HCT116 (cell line): ENCODE measurements at regions not wholly inside any gene's neighbourhood (a gene's known extent, or its start where the extent isn't known, plus 50 kb on each side); places are given as distances from the start of the nearest gene placed in this dataset.

Experiments
- CEBPB ChIP-seq: IDR thresholded peaks from 2 replicates; pipeline ENCODE4 v1.6.1; 2012; ENCODE audit warnings: low read depth
- CTCF ChIP-seq, 3 experiments: fragments of 200-600 bp in 1 of 3; sonication (generic) in 1 of 3; IDR thresholded peaks in 2 of 3; conservative IDR thresholded peaks in 1 of 3; 2 replicates each; pipeline ENCODE4 v1.5.1; 2012 to 2017; ENCODE audit warnings: low read depth in 2 of 3, low read length in 2 of 3, antibody characterized with exemption in 1 of 3, borderline replicate concordance in 1 of 3, control low read depth in 1 of 3, mild to moderate bottlenecking in 1 of 3, mixed read lengths in 1 of 3, mixed run types in 1 of 3, moderate library complexity in 1 of 3; ENCODE audit not compliant: insufficient read depth in 1 of 3
- ELF1 ChIP-seq: IDR thresholded peaks from 2 replicates; pipeline ENCODE4 v1.6.1; 2012; ENCODE audit warnings: low read depth, borderline replicate concordance
- EZH2 ChIP-seq: fragments of 200-600 bp; sonication (generic); IDR thresholded peaks from 2 replicates; pipeline ENCODE4 v1.6.1; 2017; ENCODE audit warnings: antibody characterized with exemption, mixed run types
- JUND ChIP-seq: IDR thresholded peaks from 2 replicates; pipeline ENCODE4 v1.6.1; 2012
- POLR2A ChIP-seq: IDR thresholded peaks from 2 replicates; pipeline ENCODE4 v1.7.0; 2011; ENCODE audit warnings: borderline replicate concordance; ENCODE audit not compliant: insufficient read depth, insufficient read length; ENCODE audit errors: extremely low read depth
- POLR2AphosphoS5 ChIP-seq: IDR thresholded peaks from 2 replicates; pipeline ENCODE4 v1.6.1; 2011; ENCODE audit warnings: mild to moderate bottlenecking, low read depth, low read length, moderate library complexity
- RAD21 ChIP-seq: IDR thresholded peaks from 2 replicates; pipeline ENCODE4 v1.6.1; 2012; ENCODE audit warnings: low read depth, mild to moderate bottlenecking
- SRF ChIP-seq: IDR thresholded peaks from 2 replicates; pipeline ENCODE4 v1.6.1; 2012; ENCODE audit warnings: low read depth
- TCF7L2 ChIP-seq: IDR thresholded peaks from 2 replicates; pipeline ENCODE4 v1.7.0; 2011; ENCODE audit warnings: borderline replicate concordance, inconsistent platforms; ENCODE audit not compliant: insufficient read depth, insufficient read length; ENCODE audit errors: extremely low read depth
- TF ChIP-seq, protein P1 (sequence below): IDR thresholded peaks from 2 replicates; pipeline ENCODE4 v1.6.1; 2012; ENCODE audit warnings: low read depth

DNA sequence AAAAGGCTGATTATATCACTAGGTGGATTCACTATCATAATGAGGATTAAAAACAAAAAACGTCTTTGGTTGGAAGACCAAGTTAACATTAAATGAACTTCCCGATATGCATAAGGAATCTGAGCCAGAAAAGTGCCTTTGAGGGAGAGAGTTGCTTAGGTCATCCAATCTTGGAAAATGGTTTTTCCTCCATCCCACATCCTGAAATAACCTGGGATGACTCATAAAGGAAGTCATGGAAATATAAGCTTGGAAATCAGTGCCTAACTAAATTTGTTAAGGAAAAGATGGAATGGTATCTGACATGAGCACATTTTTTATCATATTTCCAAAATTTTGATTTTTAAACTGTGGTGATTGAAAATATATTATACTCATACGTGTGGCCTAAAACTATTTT, 66.0 kb downstream of the KBTBD8 start:
- no peak for TF ChIP-seq CTCF (IDR thresholded peaks at IDR 0.05 in 2 of 3, conservative IDR thresholded peaks at IDR 0.05 in 1 of 3; ENCODE audit: borderline replicate concordance in 1 of 3, insufficient read depth in 1 of 3, low read depth in 2 of 3, low read length in 2 of 3)
- TF ChIP-seq, protein P1, sequence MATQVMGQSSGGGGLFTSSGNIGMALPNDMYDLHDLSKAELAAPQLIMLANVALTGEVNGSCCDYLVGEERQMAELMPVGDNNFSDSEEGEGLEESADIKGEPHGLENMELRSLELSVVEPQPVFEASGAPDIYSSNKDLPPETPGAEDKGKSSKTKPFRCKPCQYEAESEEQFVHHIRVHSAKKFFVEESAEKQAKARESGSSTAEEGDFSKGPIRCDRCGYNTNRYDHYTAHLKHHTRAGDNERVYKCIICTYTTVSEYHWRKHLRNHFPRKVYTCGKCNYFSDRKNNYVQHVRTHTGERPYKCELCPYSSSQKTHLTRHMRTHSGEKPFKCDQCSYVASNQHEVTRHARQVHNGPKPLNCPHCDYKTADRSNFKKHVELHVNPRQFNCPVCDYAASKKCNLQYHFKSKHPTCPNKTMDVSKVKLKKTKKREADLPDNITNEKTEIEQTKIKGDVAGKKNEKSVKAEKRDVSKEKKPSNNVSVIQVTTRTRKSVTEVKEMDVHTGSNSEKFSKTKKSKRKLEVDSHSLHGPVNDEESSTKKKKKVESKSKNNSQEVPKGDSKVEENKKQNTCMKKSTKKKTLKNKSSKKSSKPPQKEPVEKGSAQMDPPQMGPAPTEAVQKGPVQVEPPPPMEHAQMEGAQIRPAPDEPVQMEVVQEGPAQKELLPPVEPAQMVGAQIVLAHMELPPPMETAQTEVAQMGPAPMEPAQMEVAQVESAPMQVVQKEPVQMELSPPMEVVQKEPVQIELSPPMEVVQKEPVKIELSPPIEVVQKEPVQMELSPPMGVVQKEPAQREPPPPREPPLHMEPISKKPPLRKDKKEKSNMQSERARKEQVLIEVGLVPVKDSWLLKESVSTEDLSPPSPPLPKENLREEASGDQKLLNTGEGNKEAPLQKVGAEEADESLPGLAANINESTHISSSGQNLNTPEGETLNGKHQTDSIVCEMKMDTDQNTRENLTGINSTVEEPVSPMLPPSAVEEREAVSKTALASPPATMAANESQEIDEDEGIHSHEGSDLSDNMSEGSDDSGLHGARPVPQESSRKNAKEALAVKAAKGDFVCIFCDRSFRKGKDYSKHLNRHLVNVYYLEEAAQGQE, result no peak
- TF ChIP-seq POLR2A, result no peak
- no peak for TF ChIP-seq TCF7L2
- no peak for TF ChIP-seq JUND
- TF ChIP-seq ELF1, result no peak
- no peak for TF ChIP-seq EZH2
- no peak for TF ChIP-seq SRF
- no peak for TF ChIP-seq RAD21
- no peak for TF ChIP-seq POLR2AphosphoS5
- no peak for TF ChIP-seq CEBPB
